ENCODE measurements at regions not wholly inside any gene's neighbourhood (a gene's known extent, or its start where the extent isn't known, plus 50 kb on each side); places are given as distances from the start of the nearest gene placed in this dataset.
"Not testable (repeated sequence)": the region's sequence is repeated elsewhere in the genome, so short reads cannot be mapped to it uniquely, and the experiment has no call there.

DNA sequence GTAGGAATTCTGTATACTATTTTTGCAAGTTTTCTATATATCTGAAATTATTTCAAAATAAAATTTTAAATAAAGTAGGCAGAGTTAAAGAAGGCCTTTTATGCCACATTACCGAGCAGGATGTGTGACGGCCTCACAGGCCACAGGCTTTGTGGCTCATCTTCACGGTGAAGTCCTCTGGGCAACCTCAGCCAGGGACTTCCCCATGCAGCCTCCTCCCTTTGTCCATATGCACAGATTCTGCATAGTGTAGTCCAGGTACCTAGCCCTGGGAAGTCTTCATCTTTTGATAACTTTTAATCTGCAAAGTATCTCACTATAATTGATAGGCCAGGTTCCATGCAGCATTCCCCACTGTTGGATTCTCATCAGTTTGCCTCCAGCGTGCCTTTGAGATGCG lies 62.8 kb downstream of the ARHGAP11B start:
- not testable (repeated sequence) for DNase-seq

DNA sequence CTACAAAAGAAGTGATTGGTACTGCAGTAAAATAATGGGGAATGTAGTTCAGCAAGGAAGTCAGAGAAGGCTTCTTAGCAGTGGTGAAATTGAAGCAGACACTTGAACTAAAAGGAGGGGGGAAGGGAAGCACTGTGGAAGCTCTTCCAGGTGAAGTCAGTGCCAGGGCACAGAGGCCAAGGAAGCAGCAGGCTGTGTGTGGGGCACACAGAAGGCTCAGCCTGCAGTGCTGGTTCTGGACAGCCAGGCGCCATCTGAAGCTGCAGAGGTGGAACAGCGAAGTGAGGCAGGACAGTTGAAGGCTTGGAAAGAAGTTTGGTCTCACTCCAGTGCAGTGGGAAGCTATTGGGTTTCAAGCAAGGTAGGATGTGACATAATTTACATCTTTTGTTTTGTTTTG lies 64.2 kb downstream of the ARHGAP11B start:
- not testable (repeated sequence) for DNase-seq

DNA sequence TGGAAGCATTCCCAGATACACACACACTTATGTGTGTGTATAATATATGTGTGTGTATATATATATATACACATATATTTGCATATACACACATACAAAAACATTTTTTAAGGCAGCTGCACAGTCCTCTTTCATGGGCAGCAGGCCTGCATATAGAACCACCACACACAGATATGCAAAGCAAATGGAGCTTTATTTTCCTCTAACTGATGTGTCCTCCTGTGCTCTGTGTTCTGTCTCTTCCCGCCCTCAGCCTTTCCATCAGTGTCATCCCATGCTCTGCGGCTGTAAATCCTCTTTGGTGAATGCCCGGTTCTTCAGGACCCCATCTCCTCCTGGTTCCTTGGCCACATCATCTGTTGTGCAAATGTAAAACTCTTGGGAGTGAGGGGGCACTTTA lies 69.9 kb downstream of the ARHGAP11B start:
- DNase-seq: not testable (repeated sequence)

GRCh38 chr15:30696439-30697314 lies 70.7 kb downstream of the ARHGAP11B start:
- DNase-seq: not testable (repeated sequence)

GRCh38 chr15:30697315-30697685 lies 71.4 kb downstream of the ARHGAP11B start:
- DNase-seq: not testable (repeated sequence)

GRCh38 chr15:30700006-30700597 lies 74.2 kb downstream of the ARHGAP11B start:
- DNase-seq: not testable (repeated sequence)

DNA sequence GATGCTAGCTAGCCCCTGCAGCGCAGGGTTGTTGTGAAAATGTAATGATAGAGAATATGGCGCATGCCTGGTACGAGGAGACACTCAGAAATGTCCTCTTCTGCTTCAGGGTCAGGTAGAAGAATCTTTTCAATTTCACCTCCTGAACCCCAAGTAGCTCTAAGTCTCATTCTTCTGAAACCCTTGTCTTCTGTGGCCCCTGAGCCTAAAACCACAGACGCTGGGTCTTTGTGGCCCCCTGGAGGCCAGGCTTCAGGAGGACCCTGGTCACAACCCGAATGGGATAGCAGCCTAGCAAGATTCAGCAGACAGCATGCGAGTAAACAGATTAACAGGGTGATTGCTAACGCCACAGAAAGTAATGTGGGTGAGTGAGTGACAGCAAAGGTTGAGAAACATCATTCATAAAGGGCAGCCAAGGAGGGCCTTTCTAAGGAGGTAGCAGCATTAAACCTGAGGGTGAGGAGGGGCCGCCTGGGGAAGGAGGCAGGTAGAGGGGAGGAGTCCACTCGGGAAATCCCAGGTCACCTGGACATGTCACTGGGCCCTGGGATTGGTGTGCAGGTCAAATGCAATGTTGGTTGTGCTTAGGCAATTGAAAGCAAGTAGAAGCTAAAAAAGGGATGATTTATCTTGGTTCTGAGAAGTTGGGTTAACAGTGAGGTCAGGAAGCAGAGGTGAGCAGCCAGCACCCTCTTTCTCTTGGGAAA lies 82.2 kb downstream of the ARHGAP11B start:
- DNase-seq: not testable (repeated sequence)

DNA sequence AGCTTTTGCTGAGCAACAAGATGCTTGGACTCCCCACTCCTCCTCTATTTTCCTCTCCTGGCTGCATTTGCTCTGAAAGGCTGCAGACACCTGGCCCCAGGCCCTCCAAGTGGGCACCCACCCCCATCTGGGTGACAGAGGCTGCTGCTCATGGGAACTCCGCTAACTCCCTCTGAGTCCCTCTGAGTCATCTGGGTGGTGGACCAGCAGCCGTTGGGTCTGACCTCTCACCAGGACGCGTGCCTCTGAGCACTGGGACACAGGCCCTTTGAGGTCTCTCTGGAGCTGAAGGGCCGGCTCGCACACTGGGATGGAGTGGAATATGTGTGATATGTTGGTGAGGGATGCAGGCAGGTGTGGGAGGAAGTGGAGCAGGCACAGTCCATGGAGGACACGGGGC lies 82.9 kb downstream of the ARHGAP11B start:
- DNase-seq: not testable (repeated sequence)

DNA sequence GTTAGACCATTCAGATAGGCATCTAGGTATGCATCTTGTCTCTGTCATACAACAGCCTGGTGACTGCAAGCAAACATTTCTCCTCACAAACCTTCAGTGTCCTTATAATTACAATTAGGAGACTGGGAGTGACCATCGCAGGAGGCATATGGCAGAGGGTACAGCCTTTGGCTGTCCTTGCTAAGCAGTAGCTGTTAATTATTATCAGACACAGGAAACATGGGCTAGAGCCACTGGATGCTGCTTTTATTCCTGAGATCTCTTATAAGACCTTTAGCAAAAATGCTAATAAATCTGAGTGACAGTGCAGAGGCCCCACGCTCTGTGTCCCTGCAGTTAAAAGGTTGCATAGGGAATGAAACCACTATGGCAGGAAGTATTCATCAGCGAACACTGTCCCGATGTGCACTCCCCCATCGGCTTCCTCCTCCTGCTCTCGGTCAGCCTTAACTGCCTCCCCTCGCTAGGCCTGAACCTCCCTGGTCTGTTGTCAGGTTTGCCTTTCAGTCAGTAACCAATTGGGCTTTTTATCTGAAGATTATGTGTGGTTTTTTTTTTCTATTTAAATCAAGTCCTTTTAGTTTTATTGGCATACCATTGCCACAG lies 92.2 kb downstream of the ARHGAP11B start:
- DNase-seq: not testable (repeated sequence)

DNA sequence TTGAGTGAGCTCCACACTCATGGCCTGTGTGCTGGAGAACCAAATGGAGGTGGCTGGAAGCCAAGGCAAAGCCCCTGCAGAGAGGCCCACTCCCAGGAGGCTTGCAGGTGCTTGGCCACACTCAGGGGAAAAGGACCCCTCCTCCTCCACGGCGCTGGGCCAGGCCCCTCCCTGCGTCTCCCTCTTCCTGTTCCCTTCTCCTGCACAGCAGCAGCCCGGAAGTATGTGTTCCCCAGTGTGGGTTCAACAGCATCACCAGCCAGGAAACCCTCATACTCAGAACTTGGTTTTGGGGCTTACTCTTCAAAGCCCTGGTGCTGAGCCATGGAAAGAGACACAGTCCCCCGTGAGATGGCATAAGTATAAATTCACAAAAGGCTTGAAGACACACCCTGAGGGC lies 93.4 kb downstream of the ARHGAP11B start:
- DNase-seq: not testable (repeated sequence)

DNA sequence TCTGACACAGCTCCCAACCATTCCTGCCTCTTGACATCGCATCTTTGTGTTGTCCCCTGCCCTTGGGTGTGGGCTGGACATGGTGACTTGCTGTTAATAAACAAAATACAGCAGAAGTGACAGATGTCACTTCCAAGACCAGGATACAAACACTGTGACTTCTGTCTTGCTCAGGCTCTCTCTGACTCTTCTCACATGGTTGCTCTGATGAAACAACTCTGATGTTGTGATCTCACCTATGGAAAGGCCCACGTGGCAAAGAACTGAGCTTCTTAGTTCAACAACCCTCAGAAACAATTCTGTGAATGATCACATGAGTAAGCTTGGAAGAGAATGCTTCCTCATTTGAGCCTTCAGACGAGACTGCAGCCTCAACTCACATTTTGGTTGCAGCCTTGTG lies 94.9 kb downstream of the ARHGAP11B start:
- not testable (repeated sequence) for DNase-seq

GRCh38 chr15:30721529-30721928 lies 95.6 kb downstream of the ARHGAP11B start:
- not testable (repeated sequence) for DNase-seq

- not testable (repeated sequence) for DNase-seq
These were observed 97.7 kb downstream of the ARHGAP11B start for GRCh38 chr15:30723540-30724175.

GRCh38 chr15:30729880-30730590 lies 104.1 kb downstream of the ARHGAP11B start:
- DNase-seq: not testable (repeated sequence)

DNA sequence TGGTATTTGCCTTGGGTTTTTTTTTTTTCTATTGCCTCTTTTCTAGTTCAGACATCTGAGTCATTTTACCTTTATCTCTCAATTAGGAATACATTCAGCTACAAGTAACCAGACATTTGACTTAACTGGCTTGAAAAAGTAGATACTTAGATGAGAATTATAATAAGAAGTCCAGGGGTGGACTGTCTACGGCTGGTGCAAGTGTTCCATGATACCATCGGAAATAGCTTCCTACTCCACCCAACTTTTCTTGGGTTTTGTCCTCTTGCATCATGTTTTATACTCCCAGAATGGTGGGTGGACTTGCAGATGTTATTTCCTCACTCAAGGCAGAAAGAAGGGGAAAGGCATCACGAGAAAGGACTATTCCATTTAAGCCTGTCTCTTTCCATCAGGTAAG lies 104.7 kb downstream of the ARHGAP11B start:
- DNase-seq: not testable (repeated sequence)

- DNase-seq: not testable (repeated sequence)
These were observed 106.2 kb downstream of the ARHGAP11B start for GRCh38 chr15:30732100-30732499.

DNA sequence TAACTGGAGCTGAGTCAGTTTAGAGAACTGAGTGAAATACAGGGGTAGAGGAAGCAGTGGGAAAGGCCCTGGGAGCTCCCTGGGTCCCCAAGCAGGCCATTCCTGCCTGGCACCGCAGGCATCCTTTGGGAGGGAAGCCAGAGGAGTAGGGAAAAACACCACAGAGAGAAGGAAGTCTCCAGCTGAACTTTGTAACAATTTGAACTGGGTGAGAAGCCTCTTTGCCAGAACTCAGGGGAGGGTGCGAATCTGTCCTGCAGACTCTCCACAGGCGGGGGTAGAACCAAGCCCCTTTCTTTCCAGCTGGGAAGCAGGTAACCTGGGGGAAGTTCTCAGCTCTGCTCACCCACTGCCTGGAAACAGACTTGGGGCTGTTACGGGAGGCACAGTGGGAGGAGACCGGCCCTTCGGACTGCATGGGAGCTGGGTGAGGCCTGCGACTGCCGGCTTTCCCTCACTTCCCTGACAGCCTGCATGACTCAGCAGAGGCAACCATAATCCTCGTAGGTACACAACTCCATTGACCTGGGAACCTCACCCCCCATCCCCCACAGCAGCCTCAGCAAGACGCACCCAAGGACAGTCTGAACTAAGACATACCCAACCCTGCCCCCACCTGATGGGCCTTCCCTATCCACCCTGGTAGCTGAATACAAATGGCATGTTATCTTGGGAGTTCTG lies 110.1 kb downstream of the ARHGAP11B start:
- not testable (repeated sequence) for DNase-seq

GRCh38 chr15:30742796-30743195 lies 116.9 kb downstream of the ARHGAP11B start:
- DNase-seq: not testable (repeated sequence)

- not testable (repeated sequence) for DNase-seq
These were observed 123.1 kb downstream of the ARHGAP11B start for GRCh38 chr15:30749048-30749447.

DNA sequence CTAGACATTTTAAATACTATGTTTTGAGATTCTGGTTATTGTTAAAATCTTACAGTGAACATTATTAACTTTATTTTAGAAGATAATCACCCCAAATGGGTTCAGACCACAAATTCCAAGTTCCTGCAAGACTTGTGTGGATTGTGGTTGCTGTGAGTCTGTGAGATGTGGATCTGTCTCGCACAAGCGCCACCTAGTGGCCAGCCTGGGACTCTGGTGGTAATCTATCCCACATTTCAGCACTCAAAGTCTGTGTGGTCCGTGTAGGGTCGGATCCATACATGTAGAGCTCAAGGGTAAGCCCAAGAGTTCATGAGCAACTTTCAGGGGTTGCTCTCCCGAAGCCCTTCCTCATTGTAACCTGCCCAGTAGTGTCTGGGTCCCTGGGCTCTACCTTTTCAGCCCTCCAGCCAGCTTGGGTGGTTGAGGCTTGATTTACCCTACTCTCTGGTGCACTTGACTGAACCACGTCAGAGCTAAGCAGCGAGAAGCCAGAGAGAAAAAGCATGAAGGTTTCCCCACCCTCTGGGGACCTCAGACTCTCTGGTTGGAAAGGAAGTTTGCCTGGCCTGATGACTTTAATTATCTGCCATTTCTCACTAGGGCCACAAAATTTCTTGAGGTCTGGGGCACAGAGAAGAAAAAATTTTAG lies 129.2 kb downstream of the ARHGAP11B start:
- not testable (repeated sequence) for DNase-seq

GRCh38 chr15:30760633-30761032 lies 134.7 kb downstream of the ARHGAP11B start:
- DNase-seq: not testable (repeated sequence)

Data from eye (tissue), 1 donor.